VCaP (cell line): ENCODE measurements at regions not wholly inside any gene's neighbourhood (a gene's known extent, or its start where the extent isn't known, plus 50 kb on each side); places are given as distances from the start of the nearest gene placed in this dataset.

Source experiments
- H3K27ac ChIP-seq: fragments of 450-650 bp; 2 replicates; pipeline ENCODE4 v1.5.1; 2017
- TF ChIP-seq, protein P1 (sequence below): fragments of 450-650 bp; conservative IDR thresholded peaks from 2 replicates; pipeline ENCODE4 v1.5.1; 2017; ENCODE audit warnings: mild to moderate bottlenecking, moderate library complexity

DNA sequence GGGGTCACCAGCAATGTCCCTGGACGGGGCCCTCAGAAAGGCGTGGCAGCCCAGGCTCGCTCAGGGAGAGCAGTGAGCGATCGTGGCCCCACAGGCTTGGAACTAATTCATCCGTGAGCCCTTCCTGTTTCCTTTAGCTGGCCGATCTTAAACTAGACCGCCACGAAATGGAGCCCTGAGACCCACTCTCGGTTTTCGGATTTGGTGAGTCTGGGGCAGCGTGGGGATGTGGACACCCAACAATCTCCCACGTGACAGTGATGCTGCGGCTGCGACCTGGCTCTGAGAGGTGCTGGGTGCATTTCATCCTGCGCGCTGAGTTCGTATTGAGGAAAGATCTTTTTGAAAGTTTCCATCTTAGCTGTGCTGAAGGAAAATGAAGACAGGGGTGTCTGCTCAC lies 501.3 kb upstream of the B3GAT1 start:
- TF ChIP-seq, protein P1, sequence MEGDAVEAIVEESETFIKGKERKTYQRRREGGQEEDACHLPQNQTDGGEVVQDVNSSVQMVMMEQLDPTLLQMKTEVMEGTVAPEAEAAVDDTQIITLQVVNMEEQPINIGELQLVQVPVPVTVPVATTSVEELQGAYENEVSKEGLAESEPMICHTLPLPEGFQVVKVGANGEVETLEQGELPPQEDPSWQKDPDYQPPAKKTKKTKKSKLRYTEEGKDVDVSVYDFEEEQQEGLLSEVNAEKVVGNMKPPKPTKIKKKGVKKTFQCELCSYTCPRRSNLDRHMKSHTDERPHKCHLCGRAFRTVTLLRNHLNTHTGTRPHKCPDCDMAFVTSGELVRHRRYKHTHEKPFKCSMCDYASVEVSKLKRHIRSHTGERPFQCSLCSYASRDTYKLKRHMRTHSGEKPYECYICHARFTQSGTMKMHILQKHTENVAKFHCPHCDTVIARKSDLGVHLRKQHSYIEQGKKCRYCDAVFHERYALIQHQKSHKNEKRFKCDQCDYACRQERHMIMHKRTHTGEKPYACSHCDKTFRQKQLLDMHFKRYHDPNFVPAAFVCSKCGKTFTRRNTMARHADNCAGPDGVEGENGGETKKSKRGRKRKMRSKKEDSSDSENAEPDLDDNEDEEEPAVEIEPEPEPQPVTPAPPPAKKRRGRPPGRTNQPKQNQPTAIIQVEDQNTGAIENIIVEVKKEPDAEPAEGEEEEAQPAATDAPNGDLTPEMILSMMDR: no peak
- H3K27ac ChIP-seq: no peak overlapping the region

DNA sequence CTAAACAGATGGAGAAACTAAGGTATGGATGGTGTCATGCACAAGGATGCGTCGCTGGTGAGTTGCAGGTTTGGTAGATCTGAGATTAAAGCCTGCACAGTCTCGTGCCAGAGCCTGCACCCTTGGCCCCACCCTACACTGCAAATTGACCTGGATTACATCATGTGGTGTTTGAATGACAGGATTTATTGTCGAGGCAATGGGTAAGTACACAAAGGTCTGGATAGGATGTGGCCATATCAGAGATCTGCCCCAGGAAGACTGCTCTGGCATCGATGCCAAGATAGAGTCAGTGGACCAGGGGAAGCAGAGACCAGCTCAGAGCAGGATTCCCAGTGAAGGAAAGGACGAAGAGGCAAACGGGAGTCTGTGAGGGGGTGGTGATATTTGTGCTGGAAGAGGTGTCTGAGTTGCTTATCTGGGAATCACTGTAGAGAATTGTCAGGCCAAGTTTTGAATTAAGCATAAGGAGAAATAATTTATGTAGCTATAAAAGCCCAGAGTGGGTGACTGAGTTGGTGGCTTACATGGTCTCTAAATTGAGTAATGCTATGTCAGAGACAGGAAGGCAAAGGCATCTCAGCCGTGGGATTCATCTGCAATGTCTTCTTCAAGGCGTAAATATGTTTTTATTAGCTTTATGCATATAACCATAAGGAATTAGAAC lies 499.6 kb upstream of the B3GAT1 start:
- H3K27ac ChIP-seq: peak overlapping the region; percentile 63
- TF ChIP-seq, protein P1: no peak

DNA sequence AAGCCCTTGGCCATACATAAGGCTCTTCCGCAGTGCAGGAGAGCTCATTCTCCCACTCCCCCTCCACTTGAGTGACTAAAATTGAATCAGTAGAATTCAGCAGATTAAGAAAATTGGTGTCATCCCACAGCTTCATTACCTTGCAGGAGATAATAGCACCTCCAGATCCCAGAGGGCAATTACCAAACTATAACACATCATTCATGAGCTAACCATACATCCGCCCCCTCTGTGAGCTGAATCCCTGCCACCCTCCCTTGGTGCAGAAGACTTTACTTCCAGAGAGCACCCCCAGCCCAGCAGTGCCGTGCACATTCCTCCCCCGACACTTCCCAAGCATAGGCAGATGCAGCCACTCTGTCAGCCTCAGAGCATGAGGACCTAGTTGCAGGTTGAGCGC lies 496.5 kb upstream of the B3GAT1 start:
- H3K27ac ChIP-seq: no peak overlapping the region
- TF ChIP-seq, protein P1: no peak

DNA sequence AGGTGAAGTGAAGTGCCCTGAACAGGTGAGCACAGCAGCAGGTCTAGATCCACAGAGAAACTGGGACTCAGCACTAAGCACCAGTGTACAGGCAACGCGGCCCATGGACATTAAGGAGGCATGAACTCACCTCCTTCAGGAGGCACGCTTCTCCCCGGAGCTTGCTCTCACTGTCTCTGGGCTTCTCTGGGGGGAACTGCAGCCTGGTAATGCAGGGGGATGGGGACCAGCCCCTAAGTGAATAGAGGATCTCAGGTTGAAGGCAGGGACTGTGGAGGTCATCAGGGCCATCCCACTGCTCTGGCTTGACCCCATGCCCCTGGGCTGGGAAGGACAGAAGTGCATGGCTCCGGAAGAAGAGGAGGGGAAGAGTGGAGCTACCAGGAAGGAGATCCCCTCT lies 495.6 kb upstream of the B3GAT1 start:
- no peak overlapping the region for H3K27ac ChIP-seq
- TF ChIP-seq, protein P1: no peak

DNA sequence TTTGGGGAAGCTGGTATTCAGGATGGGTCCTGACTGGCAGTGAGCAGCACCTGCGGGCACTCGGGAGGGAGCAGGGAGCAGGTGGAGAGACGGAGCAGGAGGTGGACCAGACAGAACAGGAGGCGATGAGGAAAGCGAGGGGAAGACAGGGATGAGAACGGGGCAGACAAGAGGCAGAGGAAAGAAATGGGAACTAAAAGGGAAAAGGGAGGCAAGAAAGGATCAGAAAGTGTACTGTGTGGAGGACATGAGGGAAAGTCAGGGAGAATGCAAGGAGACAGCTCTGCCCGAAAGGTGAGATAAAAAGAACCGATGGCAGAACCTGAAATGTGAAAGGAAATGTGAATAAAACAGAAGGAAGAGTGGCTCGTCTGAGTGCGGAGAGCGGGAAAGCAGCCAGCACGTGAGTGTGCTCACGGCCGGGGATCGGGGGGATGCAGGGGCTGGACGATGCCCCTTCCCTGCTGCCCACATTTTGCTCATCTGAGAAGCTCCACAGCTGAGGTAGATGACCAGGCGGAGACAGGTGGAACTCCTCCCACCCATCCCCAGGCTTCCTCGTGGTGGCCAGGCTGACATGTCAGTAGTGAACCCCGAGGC lies 494.4 kb upstream of the B3GAT1 start:
- TF ChIP-seq, protein P1: no peak
- no peak overlapping the region for H3K27ac ChIP-seq

DNA sequence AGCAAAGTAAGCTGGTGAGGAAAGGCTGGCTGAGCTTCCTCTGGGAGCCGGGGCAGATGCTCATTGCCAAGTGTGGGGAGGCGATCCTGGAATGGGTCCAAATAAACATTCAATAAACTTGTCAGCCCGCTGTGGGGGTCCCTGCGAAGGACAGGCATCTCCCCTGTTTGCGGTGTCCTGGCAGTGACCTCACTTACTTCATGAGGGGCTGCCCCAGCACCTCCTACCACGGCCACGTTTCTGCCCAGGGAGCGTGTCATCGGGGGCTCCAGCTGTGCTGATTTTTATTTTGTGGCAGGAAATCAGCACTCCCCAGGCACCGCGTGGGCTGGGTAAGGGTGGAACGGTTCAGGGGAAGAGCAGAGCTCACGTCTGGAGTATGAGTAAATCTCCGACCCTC lies 493.9 kb upstream of the B3GAT1 start:
- TF ChIP-seq, protein P1: no peak

DNA sequence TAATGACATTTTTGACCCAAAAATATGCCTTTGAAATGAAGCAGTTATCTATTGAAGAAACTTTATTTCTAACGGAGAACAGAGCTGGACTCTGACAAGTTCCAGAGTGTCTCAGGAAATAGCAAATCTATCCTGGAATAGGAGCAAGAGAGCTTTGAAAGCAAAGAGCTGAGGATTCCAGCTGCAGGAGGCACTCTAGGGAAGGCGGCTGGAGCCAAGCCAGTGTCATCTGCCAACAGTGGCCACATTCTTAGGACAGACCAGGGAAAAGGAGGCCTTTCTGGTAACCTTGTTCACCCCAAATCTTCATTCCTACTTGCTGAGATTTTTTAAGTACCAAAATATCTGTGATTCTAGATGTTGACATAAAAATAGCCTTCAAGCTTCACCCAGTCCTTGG lies 493.5 kb upstream of the B3GAT1 start:
- TF ChIP-seq, protein P1: no peak
- no peak overlapping the region for H3K27ac ChIP-seq

More for the DNA sequence above, 493.9 kb upstream of the B3GAT1 start:
- H3K27ac ChIP-seq: no peak overlapping the region
